HG02943 (cell line): ENCODE measurements at regions not wholly inside any gene's neighbourhood (a gene's known extent, or its start where the extent isn't known, plus 50 kb on each side); places are given as distances from the start of the nearest gene placed in this dataset.

Experiments
- ATAC-seq: cut with Tn5 transposase; IDR thresholded peaks from one replicate; pipeline ENCODE4 v1.9.1; 2021; ENCODE audit warnings: mild to moderate bottlenecking, low read depth, moderate library complexity; ENCODE audit not compliant: unreplicated experiment

DNA sequence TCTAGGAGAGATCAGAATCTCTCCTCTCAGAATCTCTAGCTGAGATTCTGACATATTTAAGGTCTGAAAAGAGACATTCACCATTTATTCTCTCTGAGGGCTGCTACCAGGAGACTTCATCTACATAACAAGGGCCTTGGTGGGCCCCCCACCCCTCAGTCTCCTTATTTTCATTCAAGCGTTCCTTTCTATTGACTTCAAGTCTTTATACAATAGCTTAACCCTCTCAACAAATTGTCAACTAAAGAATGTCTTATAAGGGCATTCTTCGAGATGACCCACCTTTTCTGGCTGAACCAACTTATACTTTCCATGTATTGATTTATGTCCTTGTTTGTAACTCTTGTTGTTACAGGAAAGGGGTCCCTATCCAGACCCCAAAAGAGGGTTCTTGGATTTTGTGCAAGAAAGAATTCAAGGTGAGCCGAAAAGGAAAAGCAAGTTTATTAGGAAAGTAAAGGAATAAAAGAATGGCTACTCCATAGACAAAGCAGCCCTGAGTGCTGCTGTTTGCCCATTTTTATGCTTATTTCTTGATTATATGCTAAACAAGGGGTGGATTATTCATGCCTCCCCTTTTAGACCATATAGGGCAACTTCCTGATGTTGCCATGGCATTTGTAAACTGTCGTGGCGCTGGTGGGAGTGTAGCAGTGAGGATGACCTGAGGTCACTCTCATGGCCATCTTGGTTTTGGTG, 209.5 kb upstream of the ALCAM start:
- ATAC-seq = no peak

DNA sequence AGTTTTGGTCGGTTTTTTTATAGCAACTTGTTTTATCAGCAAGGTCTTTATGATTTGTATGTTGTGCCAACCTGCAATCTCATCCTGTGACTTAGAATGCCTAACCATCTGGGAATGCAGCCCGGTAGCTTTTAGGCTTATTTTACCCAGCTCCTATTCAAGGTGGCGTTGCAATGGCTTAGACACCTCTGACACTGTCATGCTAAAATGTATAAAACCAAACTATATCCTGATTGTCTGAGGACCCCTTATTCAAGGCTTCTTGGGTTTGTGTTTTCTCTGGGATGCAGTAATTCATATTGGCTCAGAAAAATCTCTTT, 209.0 kb upstream of the ALCAM start:
- no peak for ATAC-seq

DNA sequence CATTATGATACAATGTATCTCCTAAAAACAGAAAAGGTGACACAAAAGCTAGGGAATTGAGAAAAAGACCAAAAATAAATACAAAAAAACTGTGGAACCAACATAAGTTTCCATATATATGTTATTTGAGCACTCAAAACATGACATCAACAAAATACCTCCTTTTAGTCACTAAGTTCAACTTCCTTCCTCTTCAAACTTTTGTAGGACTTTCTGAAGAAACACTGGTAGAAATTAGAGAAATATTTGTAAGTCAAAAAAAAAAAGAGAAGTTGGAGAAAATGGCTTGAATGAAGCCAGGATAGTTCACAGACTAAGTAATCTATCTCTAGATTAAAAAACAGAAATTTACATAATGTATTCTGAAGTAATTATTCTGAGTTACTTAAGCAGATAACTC, 208.4 kb upstream of the ALCAM start:
- no peak for ATAC-seq

DNA sequence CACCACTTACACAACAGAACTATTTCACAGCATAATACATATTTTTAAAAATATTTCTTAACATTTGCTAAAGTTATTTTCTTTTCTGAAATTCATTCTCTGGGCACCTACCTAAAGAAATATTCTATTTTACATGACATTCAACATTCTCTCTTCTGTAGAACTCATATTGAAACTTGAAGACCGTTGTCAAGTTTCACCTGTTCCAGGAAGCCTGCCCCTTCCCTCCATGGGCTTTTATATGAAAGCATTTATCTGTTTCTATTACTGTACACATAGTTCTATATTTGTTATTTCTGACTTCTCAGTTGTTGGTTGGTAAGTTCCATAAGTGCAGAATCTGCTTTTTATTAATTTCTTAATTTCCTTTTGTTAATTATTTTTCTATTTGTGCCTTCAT, 204.3 kb upstream of the ALCAM start:
- ATAC-seq = no peak

DNA sequence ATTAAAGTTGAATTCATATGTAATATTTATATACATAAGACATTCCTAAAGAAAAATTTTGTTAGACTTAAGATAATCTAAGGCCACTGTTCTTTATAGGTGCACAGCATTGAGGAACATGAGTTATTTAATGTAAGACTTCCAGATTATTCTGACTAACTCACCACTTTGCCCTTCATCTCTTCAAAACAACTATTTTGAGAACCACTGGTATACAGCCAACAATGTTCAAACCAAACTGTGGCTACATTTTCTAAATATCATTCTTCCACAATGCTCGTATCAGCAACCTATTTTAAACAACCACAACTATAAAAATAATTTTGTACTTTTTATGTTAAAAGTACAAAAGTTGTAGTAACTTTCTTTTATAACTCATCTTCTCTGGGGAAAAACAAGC, 199.8 kb upstream of the ALCAM start:
- ATAC-seq = no peak

DNA sequence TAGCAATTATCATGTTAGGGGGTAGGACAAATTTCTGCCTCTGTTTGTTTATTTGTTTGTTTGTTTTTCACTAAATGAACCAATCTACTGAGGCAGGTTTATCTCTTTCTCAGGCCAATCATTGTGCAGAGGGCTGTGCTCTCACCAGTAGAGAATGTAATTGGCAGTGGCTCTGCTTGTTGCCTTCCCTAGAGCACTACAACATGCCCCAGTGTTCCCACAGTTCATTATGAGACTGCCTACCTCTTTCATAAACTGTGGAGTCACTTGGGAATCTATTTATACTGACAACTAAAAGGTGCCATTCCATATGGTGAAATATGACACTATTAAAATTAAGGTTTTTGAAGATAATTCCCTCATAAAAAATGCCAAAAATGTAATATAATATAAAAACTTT, 196.3 kb upstream of the ALCAM start:
- no peak for ATAC-seq

DNA sequence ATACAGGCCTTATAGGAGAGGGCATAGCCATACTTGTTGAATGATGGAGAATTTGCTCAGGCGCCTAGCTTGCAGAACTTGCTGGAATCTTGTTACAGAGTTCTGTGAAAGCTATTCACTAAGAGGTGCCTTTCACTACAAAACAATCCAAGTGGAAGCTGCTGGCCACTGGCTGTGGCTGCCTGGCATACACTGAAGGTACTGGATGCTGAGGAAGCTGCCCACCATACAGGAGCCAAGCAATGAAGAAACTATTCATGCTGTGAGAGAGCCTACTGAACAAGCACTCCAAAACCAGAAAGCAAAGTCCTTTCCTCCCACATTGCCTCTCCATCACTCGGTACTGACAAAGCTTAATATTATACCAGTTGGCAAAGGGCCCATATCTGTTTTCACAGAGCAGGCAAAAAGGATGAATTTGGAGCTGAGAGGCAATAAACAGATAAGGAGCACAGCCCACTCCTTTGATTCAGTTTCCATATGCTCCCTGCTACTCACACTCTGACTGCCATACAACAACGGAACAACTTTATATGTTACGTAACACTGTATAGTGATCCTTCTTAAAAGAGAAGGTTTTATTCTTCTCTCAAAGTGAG, 192.6 kb upstream of the ALCAM start:
- no peak for ATAC-seq

DNA sequence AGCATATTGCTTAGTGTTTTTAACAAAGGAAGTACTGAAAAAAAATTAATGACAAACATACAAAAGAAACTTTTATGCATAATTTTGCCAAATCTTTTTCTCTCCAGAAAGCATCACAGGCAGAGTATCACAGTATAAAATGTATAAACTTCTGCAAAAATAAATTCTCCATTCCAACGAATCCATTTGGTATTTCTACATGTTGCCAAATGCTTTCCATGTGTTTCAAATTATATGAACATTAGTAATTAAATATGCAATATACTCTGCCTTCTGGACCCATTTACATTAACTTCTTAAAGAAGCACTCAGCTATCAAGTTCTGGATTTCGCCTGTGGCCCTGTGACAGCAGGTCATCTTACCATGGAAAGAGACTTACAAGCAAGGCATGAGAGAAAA, 189.1 kb upstream of the ALCAM start:
- ATAC-seq = no peak

DNA sequence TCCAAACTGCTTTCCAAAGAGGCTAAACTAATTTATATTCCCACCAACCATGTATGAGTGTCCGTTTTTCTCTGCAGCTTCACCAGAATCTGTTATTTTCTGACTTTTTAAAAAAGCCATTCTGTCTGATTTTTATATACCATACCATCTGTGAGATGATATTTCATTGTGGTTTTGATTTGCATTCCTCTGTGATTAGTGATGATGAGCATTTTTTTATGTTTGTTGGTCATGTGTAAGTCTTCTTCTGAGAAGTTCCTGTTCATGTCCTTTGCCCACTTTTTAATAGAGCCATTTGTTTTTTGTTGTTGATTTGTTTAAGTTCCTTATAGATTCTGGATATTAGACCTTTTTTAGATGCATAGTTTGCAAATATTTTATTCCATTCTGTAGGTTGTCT, 179.4 kb upstream of the ALCAM start:
- no peak for ATAC-seq

DNA sequence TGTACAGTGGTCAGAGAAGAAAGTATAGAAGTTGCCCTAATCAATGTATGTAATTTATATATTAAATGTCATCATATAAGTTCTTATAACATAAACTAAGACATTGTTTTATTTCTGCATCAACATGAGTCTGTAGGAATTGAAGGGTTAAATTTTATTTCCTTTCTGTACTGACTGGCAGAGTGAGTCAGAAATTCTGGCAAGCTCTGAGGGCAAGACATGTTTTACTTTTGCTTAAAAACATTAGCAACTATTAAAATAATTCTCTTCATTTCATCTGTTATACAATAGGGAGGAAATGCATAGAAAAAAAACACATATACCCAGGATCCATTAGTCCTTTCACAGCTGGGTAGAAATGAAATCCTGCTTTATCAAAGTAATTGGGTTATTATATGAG, 171.4 kb upstream of the ALCAM start:
- ATAC-seq = no peak

DNA sequence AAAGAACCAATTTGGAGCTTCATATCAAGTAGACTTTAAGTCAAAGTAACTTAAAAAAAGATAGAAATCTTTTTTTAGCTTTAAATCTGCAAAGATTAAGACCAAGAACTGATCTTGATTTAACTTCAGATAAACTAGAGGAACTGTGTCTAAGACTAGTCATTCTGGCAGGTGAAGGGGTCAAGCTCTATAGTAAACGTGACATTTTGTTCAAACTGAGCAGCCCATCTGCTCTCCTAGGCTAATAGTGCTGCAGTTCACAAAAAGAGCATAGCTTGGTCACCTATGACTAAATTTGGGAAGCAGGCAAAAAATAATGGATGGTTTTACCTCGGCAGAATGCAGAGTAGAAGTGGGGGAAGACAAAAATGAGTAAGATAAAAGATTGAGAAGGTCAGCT, 168.8 kb upstream of the ALCAM start:
- no peak for ATAC-seq

DNA sequence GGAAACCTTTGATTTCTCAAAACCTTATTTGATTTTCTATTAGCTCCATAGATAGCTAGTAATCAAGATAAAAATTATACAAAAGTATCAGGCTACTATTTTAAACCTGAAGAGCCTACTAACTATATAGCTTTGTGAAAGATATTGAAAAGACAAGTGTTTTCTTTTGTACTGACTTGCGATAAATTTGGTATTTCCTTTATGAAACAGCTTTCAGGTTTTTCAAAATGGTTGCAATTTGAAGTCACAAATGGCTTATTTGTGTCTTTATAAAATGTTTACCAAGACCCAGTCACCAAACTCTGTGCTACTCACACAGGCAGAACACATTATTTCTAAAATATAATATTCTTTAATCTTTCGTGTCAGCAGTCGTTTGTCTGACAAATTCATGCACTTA, 167.5 kb upstream of the ALCAM start:
- no peak for ATAC-seq

DNA sequence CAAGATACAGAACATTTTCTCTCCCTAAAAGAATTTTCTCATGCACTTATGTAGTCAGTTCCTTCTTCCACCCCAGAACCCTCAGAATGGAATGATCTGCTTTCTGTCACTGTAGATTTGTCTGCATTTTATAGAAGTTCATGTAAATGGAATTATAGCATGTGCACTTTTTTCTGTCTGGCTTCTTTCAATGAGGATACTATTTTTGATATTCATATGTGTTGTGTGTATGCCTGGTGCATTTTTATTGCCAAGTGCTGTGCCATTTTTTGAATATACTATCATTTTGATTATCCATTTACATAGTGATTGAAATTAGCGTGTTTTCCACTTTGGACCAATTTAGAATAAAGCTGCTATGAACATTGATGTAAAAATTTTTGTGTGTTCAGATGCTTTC, 156.6 kb upstream of the ALCAM start:
- no peak for ATAC-seq

DNA sequence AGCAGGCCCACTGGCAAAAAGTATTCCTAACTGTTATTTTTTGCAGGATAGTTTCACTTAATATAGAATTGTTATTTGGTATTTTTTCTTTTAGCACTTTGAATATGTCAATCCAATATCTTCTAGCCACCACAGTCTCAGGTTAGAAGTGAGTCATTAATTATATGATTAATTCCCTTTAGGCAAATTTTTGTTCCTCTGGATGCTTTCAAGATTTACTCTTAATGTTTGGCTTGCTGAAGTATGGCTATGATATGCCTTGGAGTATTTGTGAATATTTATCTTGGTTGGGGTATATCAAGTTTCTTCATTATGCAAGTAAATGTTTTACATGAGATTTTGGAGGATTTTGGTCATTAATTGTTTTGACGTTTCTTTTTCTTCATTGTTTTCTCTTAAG, 152.1 kb upstream of the ALCAM start:
- no peak for ATAC-seq

DNA sequence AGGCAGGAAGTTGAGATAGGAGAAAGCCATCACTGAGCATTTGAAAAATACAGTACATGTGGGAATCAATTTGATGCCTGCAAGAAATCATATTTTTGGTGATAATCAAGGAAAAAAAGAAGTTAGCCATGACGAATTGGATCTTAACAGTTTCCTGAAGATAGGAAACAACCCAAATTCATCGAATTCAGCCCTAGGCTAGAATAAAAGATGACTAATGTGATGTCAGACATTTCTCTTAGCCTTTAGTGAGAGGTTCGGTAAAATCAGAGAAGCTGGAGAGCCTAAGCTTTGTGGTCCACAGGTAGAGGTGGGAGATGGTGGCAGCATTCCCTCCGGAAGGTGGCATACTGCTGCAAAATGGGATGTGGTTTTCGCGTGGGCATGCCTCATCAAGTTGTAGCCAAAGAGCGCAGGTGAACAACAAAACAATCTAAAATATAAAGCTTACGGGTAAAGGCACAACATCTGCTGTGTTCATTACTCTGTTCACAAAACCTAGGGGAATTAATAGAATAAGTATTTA, 144.1 kb upstream of the ALCAM start:
- ATAC-seq = no peak

DNA sequence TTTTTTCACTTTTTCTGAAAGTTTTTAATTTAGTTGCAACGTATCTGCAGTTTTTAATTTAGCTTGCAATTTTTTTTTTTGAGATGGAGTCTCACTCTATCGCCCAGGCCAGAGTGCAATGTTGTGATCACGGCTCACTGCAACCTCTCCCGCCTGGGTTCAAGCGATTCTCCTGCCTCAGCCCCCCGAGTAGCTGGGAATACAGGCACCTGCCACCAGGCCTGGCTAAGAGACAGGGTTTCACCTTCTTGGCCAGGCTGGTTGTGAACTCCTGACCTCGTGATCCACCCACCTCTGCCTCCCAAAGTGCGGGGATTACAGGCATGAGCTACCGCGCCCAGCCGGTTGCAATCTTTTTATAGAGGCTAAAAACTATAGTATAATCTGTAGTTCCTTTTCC, 142.9 kb upstream of the ALCAM start:
- ATAC-seq = no peak

DNA sequence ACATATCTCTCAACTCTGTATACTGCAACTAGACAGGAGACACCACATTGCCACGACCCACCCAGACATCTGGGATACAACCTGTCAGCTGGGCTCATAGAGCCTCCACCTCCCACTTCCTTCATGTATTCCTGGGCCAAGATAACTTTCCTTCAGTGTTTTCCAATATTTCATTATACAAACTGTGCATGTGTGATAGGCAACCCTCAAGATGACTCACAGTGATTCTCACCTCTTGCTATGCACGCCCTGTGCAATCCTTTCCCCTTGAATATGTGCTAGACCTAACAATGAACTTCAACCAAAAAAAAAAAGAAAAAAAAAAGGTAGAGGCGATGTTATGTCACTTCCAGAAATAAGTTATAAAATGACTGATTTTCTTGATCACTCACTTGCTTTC, 138.0 kb upstream of the ALCAM start:
- ATAC-seq = no peak

DNA sequence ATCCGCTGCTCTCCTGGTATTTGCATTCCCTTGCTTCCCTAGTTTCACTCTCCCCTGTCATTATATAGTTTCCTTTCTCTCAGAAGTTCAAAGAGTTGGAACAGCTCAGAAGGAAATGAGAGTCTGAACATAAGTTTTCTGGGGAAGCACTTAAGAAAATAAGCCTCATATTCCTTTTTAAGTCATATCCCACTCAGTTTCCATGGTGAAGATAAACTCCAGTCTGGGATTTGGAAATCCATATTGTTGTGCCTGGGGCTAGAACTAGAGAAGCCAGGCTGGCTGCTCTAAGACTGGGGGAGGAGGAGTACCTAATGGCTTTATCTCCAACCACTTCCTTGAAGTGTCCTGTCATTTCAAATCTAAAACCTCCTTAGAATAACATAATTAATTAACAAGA, 134.2 kb upstream of the ALCAM start:
- no peak for ATAC-seq

DNA sequence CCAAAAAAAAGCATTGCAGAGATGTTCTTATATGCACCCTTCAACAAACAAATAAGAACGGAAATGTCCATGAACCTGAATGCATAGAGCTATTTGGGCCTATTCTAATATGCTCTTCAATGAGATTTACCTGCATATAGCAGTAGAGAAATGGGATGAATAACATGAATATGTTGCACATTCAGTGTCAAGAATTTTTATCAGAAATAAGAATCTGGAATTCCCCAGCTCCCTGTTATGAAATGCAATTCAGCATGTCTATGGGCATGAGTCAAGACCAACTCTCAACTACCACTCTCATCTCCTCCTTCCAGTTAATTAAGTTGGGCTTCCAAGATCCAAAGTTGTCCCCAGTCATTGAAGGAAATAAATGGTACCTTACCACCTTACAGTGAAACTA, 133.7 kb upstream of the ALCAM start:
- ATAC-seq = no peak

DNA sequence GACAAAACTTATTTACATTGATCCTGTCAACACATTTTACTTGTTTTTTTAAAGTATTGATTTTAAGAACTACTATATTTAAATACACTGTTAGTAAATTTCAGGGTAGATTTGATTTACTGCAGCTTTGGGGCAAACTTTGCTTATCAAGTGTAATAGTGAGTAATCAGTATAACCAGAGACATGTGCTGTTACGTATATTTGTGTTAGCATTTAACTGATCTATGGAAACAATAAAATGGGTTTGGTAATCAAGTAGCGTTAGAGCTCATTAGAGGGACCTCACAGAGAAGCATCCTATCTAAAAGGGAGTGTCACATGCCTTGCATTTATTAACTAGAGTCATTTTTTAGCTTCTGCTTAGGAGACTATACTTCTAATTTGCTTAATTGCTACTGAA, 131.5 kb upstream of the ALCAM start:
- ATAC-seq = no peak

DNA sequence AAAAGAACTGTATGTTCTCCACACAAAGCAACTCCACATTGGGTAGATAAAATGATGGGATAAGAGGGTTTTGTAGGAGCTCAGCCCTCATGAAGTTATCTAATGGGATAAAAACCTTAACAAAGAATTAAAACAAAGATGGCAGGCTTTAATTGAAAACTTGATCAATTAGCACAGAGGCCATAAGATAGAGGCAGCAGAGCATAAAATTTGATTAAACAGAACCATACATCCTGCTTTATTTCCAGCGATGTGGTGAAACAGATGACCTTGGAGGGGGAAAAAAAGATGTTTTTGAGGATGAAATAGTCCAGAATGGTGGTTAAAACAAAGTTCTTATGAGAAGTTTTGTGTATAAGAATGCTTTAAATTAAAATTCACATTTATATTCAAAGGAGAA, 130.9 kb upstream of the ALCAM start:
- ATAC-seq = no peak

DNA sequence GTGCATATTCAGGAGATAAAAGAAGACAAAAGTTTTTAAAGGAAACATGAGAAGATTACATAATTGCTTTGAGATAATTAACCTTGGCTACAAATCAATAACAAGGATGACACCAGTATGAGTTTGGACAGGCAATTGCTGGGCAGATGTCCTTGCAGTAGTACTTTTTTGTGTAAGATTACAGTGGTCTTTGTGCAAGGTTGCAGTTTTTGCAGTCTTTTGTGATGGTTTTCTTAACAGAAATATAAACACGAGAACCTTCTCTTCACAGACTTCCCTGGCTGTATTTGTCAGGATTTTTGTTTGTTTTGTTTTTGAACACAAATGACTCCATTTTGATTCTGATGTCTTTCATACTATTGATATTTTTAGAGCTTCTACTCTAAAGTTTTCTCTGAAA, 128.3 kb upstream of the ALCAM start:
- no peak for ATAC-seq

DNA sequence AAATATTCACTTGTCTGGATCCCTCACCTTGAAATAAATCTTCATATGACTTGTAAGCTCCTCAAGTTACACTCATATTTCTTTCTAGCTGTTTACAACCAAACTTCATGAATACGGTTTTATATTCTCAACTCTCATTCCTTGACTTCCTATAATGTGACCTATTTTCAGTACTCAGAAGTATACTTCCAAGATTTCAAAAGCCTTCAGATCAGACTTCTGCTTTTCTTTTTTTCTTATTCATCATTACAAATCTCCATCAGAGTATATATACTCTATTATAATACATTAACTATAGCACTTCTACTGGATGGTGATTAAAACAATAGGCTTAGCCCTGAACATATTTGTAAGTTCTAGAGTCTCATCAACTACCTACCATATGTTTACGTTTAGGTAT, 123.6 kb upstream of the ALCAM start:
- no peak for ATAC-seq
